H1 (cell line): ENCODE measurements at regions not wholly inside any gene's neighbourhood (a gene's known extent, or its start where the extent isn't known, plus 50 kb on each side); places are given as distances from the start of the nearest gene placed in this dataset.

Experiments used
- CTCF ChIA-PET: fragments of 300-600 bp; sonication (Branson Sonifier 250); formaldehyde crosslinking; loops from one replicate; lab custom pipeline; 2021; ENCODE audit not compliant: partially characterized antibody; lab: Charles Lee
- POLR2A ChIA-PET: fragments of 300-600 bp; sonication (Branson Sonifier 250); formaldehyde crosslinking; loops from one replicate; lab custom pipeline; 2021; ENCODE audit warnings: inconsistent platforms; ENCODE audit not compliant: partially characterized antibody; lab: Charles Lee
- DNase-seq, 2 experiments: peaks; one replicate each; pipeline versions ENCODE4 v3.0.0 to v3.0.0-alpha.2; 2010 to 2022; ENCODE audit warnings: low spot score in 2 of 2, low read depth in 1 of 2, mixed read lengths in 1 of 2
- FAIRE-seq: peaks from 2 replicates; lab custom pipeline; 2011; peaks lifted over from hg19 to GRCh38; lab: Jason Lieb, UNC
- H2AFZ ChIP-seq: 2 replicates; pipeline ENCODE4 v1.8.1; 2012; ENCODE audit warnings: low read length, inconsistent platforms
- H2AK5ac ChIP-seq: 2 replicates; pipeline ENCODE4 v1.6.1; 2013; ENCODE audit warnings: low read depth, low read length
- H2BK120ac ChIP-seq: replicated peaks from 2 replicates; pipeline ENCODE3; 2013; ENCODE audit warnings: low read depth, low read length, inconsistent platforms
- H2BK12ac ChIP-seq: 2 replicates; pipeline ENCODE4 v1.6.1; 2013; ENCODE audit warnings: low read depth, low read length
- H2BK15ac ChIP-seq: 2 replicates; pipeline ENCODE4 v1.6.1; 2013; ENCODE audit warnings: low read length
- H2BK20ac ChIP-seq: 2 replicates; pipeline ENCODE4 v1.6.1; 2013; ENCODE audit warnings: low read length
- H2BK5ac ChIP-seq: 2 replicates; pipeline ENCODE4 v1.6.1; 2013; ENCODE audit warnings: low read depth, low read length
- H3K14ac ChIP-seq: 2 replicates; pipeline ENCODE4 v1.6.1; 2013; ENCODE audit warnings: inconsistent platforms; ENCODE audit not compliant: insufficient read length
- H3K18ac ChIP-seq: 2 replicates; pipeline ENCODE4 v1.6.1; 2013; ENCODE audit warnings: low read length; ENCODE audit errors: extremely low read depth
- H3K23ac ChIP-seq: 2 replicates; pipeline ENCODE4 v1.6.1; 2013; ENCODE audit warnings: inconsistent platforms; ENCODE audit not compliant: insufficient read length
- H3K23me2 ChIP-seq: 2 replicates; pipeline ENCODE4 v1.6.1; 2013; ENCODE audit warnings: low read depth, low read length
- H3K27ac ChIP-seq: 2 replicates; pipeline ENCODE4 v1.6.1; 2011; ENCODE audit warnings: low read depth, low read length, inconsistent platforms
- H3K27me3 ChIP-seq, 4 experiments: replicated peaks in 1 of 4; 1 replicate in 1 of 4; 2 replicates in 3 of 4; pipeline versions ENCODE4 v1.6.1 to v1.8.1; 2011 to 2013; ENCODE audit warnings: low read length in 3 of 4, mild to moderate bottlenecking in 3 of 4, inconsistent platforms in 2 of 4, mixed read lengths in 2 of 4, moderate library complexity in 1 of 4; ENCODE audit not compliant: control insufficient read depth in 3 of 4, insufficient read depth in 3 of 4; ENCODE audit errors: extremely low read depth in 1 of 4
- H3K36me3 ChIP-seq, 4 experiments: 2 replicates each; pipeline versions ENCODE4 v1.6.1 to v1.8.1; 2011 to 2013; ENCODE audit warnings: mild to moderate bottlenecking in 4 of 4, low read length in 3 of 4, moderate library complexity in 2 of 4, control low read depth in 1 of 4, inconsistent platforms in 1 of 4; ENCODE audit not compliant: insufficient read depth in 4 of 4, control insufficient read depth in 2 of 4
- H3K4ac ChIP-seq: replicated peaks from 2 replicates; pipeline ENCODE3; 2013; ENCODE audit warnings: low read length, low read depth, mixed read lengths, inconsistent platforms; ENCODE audit not compliant: insufficient read length
- H3K4me1 ChIP-seq, 4 experiments: replicated peaks in 1 of 4; 1 replicate in 1 of 4; 2 replicates in 3 of 4; pipeline versions ENCODE4 v1.6.1 to v1.8.1; 2011 to 2013; ENCODE audit warnings: low read length in 3 of 4, inconsistent platforms in 2 of 4, mixed read lengths in 1 of 4; ENCODE audit not compliant: insufficient read depth in 4 of 4, control insufficient read depth in 3 of 4
- H3K4me2 ChIP-seq, 2 experiments: 2 replicates each; pipeline versions ENCODE4 v1.6.1 to v1.8.1; 2011 to 2013; ENCODE audit warnings: low read depth in 2 of 2, low read length in 2 of 2, control low read depth in 1 of 2, inconsistent platforms in 1 of 2, mild to moderate bottlenecking in 1 of 2; ENCODE audit not compliant: insufficient read depth in 1 of 2
- H3K4me3 ChIP-seq, 4 experiments: fragments of 200-600, 300-600 bp in 1 of 4; sonication (generic), shearing (Covaris generic), sonication (Bioruptor Twin) in 1 of 4; 2 replicates each; pipeline versions ENCODE4 v1.5.1 to v1.8.1; 2011 to 2016; ENCODE audit warnings: low read length in 4 of 4, low read depth in 3 of 4, control low read depth in 2 of 4, inconsistent platforms in 2 of 4, mild to moderate bottlenecking in 2 of 4, mixed read lengths in 1 of 4, moderate library complexity in 1 of 4; ENCODE audit not compliant: insufficient read depth in 2 of 4; ENCODE audit errors: extremely low read depth in 1 of 4
- H3K56ac ChIP-seq: replicated peaks from 2 replicates; pipeline ENCODE3; 2013; ENCODE audit warnings: low read depth, mild to moderate bottlenecking, mixed read lengths, low read length, inconsistent platforms; ENCODE audit not compliant: insufficient read length
- H3K79me1 ChIP-seq: 2 replicates; pipeline ENCODE4 v1.6.1; 2013; ENCODE audit warnings: low read depth, low read length, control low read depth
- H3K79me2 ChIP-seq, 2 experiments: 2 replicates each; pipeline versions ENCODE4 v1.6.1 to v1.8.1; 2012 to 2013; ENCODE audit warnings: low read length in 2 of 2, mild to moderate bottlenecking in 2 of 2, inconsistent platforms in 1 of 2; ENCODE audit not compliant: insufficient read depth in 2 of 2, control insufficient read depth in 1 of 2
- H3K9ac ChIP-seq, 4 experiments: replicated peaks in 1 of 4; 1 replicate in 1 of 4; 2 replicates in 3 of 4; pipeline versions ENCODE4 v1.6.1 to v1.8.1; 2011 to 2013; ENCODE audit warnings: low read depth in 3 of 4, low read length in 3 of 4, control low read depth in 2 of 4, mild to moderate bottlenecking in 2 of 4, moderate library complexity in 2 of 4, inconsistent platforms in 1 of 4; ENCODE audit errors: extremely low read depth in 1 of 4
- H3K9me3 ChIP-seq, 2 experiments: 2 replicates each; pipeline versions ENCODE4 v1.6.1 to v1.8.1; 2012 to 2013; ENCODE audit warnings: mild to moderate bottlenecking in 2 of 2, moderate library complexity in 2 of 2, control low read depth in 1 of 2, inconsistent platforms in 1 of 2, low read depth in 1 of 2, low read length in 1 of 2, mixed read lengths in 1 of 2; ENCODE audit not compliant: insufficient read depth in 2 of 2
- H4K20me1 ChIP-seq, 2 experiments: replicated peaks in 1 of 2; 2 replicates each; pipeline versions ENCODE3 to v1.8.1; 2011 to 2013; ENCODE audit warnings: inconsistent platforms in 2 of 2, low read length in 2 of 2, mild to moderate bottlenecking in 1 of 2; ENCODE audit not compliant: insufficient read depth in 2 of 2, control insufficient read depth in 1 of 2
- H4K5ac ChIP-seq: 2 replicates; pipeline ENCODE4 v1.6.1; 2013; ENCODE audit warnings: low read length, low read depth, mixed read lengths, inconsistent platforms; ENCODE audit not compliant: insufficient read length
- H4K8ac ChIP-seq: 2 replicates; pipeline ENCODE4 v1.8.0; 2013; ENCODE audit warnings: mild to moderate bottlenecking, moderate library complexity, low read length, inconsistent platforms; ENCODE audit not compliant: insufficient read depth; ENCODE audit errors: extremely low read depth
- H4K91ac ChIP-seq: replicated peaks from 2 replicates; pipeline ENCODE3; 2013; ENCODE audit warnings: low read length, mixed read lengths, inconsistent platforms; ENCODE audit not compliant: insufficient read length
- ASH2L ChIP-seq: fragments of 200-600, 300-600 bp; sonication (generic); IDR thresholded peaks from one replicate; pipeline ENCODE4 v1.7.1; 2017; ENCODE audit warnings: low read length
- BRCA1 ChIP-seq: IDR thresholded peaks from 2 replicates; pipeline ENCODE4 v1.6.1; 2012; ENCODE audit warnings: low read depth, low read length, improper control_type of control experiment
- CHD2 ChIP-seq: IDR thresholded peaks from 2 replicates; pipeline ENCODE4 v1.6.1; 2012; ENCODE audit warnings: low read length, improper control_type of control experiment
- EZH2 ChIP-seq: fragments of 200-600 bp; sonication (generic); IDR thresholded peaks from 2 replicates; pipeline ENCODE4 v1.7.1; 2012; ENCODE audit warnings: low read depth, mild to moderate bottlenecking, moderate library complexity, low read length, inconsistent platforms; ENCODE audit not compliant: severe bottlenecking
- HDAC6 ChIP-seq: IDR thresholded peaks from one replicate; pipeline ENCODE4 v1.7.1; 2012; ENCODE audit warnings: low read depth, mild to moderate bottlenecking, inconsistent platforms, low read length, moderate library complexity
- KDM5A ChIP-seq: fragments of 200-600 bp; IDR thresholded peaks from 2 replicates; pipeline ENCODE4 v1.7.1; 2012; ENCODE audit warnings: mild to moderate bottlenecking, low read length, inconsistent platforms, mixed read lengths
- PHF8 ChIP-seq: fragments of 200-600 bp; sonication (generic); conservative IDR thresholded peaks from 2 replicates; pipeline ENCODE4 v1.7.1; 2012; ENCODE audit warnings: low read depth, mild to moderate bottlenecking, inconsistent platforms, low read length, moderate library complexity
- SIN3A ChIP-seq, 2 experiments: IDR thresholded peaks in 1 of 2; conservative IDR thresholded peaks in 1 of 2; 2 replicates each; pipeline ENCODE4 v1.6.1; 2011 to 2012; ENCODE audit warnings: low read length in 2 of 2, improper control_type of control experiment in 1 of 2, low read depth in 1 of 2, mild to moderate bottlenecking in 1 of 2
- SP4 ChIP-seq: IDR thresholded peaks from 2 replicates; pipeline ENCODE4 v1.6.1; 2012; ENCODE audit warnings: low read length, inconsistent platforms
- TAF1 ChIP-seq: IDR thresholded peaks from 2 replicates; pipeline ENCODE4 v1.6.1; 2011; ENCODE audit warnings: mild to moderate bottlenecking, low read depth, low read length
- TBP ChIP-seq: IDR thresholded peaks from 2 replicates; pipeline ENCODE4 v1.6.1; 2011; ENCODE audit warnings: low read depth, low read length, improper control_type of control experiment
- TCF12 ChIP-seq: IDR thresholded peaks from 2 replicates; pipeline ENCODE4 v1.6.1; 2011; ENCODE audit warnings: low read depth, mild to moderate bottlenecking, low read length
- TEAD4 ChIP-seq: IDR thresholded peaks from 2 replicates; pipeline ENCODE4 v1.6.1; 2012; ENCODE audit warnings: low read depth, low read length, inconsistent platforms, mixed read lengths
- WGBS, 2 experiments: shearing (Covaris generic) in 1 of 2; methylation state at CpG; one replicate each; pipeline versions ENCODE4 v1.1.6 to v1.1.7; 2013 to 2015; ENCODE audit warnings: low lambda C conversion rate in 2 of 2, mixed read lengths in 2 of 2, inconsistent platforms in 1 of 2, low coverage in 1 of 2, missing lambda C conversion rate in 1 of 2; ENCODE audit not compliant: insufficient replicate concordance in 2 of 2, insufficient coverage in 1 of 2, insufficient read length in 1 of 2; ENCODE audit errors: extremely low coverage in 1 of 2, missing lambda C conversion rate in 1 of 2; 5-methylcytosine and 5-hydroxymethylcytosine counted together
- TF ChIP-seq, protein P1 (sequence below), 3 experiments: IDR thresholded peaks; 1 replicate in 2 of 3; 2 replicates in 1 of 3; pipeline versions ENCODE4 v1.5.1 to v1.6.1; 2011; ENCODE audit warnings: low read length in 3 of 3, mild to moderate bottlenecking in 3 of 3, inconsistent platforms in 2 of 3, low read depth in 1 of 3, moderate library complexity in 1 of 3; ENCODE audit not compliant: insufficient read depth in 1 of 3; ENCODE audit errors: control extremely low read depth in 1 of 3

DNA sequence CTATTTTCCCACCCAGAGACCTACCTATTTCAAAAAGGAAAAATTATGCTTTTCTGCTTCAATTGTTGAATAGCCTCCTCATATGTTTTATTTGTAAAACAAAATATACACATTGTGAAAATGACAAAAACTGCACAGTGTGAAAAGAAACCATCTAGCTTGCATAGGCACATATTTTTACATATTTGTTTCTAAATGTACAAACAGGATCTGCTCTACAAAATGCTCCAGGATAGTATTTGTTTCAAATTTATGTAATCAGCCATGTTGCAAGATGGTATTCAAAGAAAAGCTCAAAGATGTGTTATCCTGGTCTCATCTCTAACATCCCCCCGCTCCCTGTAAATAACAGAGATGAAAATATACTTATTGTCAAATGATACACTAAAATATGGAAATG, 366.1 kb upstream of the MPDZ start:
- Histone ChIP-seq H3K4ac (no peak overlapping the region), H3K14ac (no peak overlapping the region), H2BK5ac (no peak overlapping the region), H3K23ac (no peak overlapping the region), H4K20me1 (no peaks in the 10 kb centered on the region), H2AK5ac (no peak overlapping the region), H2BK120ac (no peak overlapping the region), H4K91ac (no peak overlapping the region), H3K4me1 (no peaks in the 10 kb centered on the region), H3K23me2 (no peaks in the 10 kb centered on the region), H2BK12ac (no peak overlapping the region), H3K27me3 (no peaks in the 10 kb centered on the region), H3K9me3 (peaks cover 0 to 3% of the 10 kb centered on the region in 2 experiments; a peak in 1 of 4 replicates), H2BK20ac (no peak overlapping the region), H3K36me3 (no peaks in the 10 kb centered on the region), H3K4me3 (no peak overlapping the region), H3K56ac (no peak overlapping the region), H3K27ac (no peak overlapping the region), H3K79me1 (no peaks in the 10 kb centered on the region), H3K4me2 (no peak overlapping the region), H3K9ac (no peak overlapping the region), H2BK15ac (no peak overlapping the region), H4K8ac (no peak overlapping the region), H3K79me2 (no peaks in the 10 kb centered on the region), H3K18ac (no peak overlapping the region), H2AFZ (no peak overlapping the region), H4K5ac (no peak overlapping the region)
- 89% methylated on average over 1 of the region's 1 CpG; no CpG with 5 or more reads in 1 of the 2 experiments for WGBS, 2 experiments
- ChIA-PET POLR2A (no interaction called here), CTCF (no interaction called here)
- DNase-seq: no peak
- FAIRE-seq: no peak
- TF ChIP-seq TCF12 (no peak), PHF8 (no peak), SP4 (no peak), SIN3A (conservative IDR thresholded peaks at IDR 0.05 in 1 of 2, IDR thresholded peaks at IDR 0.05 in 1 of 2; ENCODE audit: low read depth in 1 of 2, low read length in 2 of 2) (no peak), EZH2 (no peak), TBP (no peak), TEAD4 (no peak), HDAC6 (no peak), CHD2 (no peak), TAF1 (no peak), ASH2L (no peak), BRCA1 (no peak), KDM5A (no peak)
- TF ChIP-seq, protein P1, sequence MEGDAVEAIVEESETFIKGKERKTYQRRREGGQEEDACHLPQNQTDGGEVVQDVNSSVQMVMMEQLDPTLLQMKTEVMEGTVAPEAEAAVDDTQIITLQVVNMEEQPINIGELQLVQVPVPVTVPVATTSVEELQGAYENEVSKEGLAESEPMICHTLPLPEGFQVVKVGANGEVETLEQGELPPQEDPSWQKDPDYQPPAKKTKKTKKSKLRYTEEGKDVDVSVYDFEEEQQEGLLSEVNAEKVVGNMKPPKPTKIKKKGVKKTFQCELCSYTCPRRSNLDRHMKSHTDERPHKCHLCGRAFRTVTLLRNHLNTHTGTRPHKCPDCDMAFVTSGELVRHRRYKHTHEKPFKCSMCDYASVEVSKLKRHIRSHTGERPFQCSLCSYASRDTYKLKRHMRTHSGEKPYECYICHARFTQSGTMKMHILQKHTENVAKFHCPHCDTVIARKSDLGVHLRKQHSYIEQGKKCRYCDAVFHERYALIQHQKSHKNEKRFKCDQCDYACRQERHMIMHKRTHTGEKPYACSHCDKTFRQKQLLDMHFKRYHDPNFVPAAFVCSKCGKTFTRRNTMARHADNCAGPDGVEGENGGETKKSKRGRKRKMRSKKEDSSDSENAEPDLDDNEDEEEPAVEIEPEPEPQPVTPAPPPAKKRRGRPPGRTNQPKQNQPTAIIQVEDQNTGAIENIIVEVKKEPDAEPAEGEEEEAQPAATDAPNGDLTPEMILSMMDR (IDR thresholded peaks at IDR 0.05; ENCODE audit: control extremely low read depth in 1 of 3, insufficient read depth in 1 of 3, low read depth in 1 of 3, low read length in 3 of 3): no peak
